Middle frontal gyrus (tissue), 1 donor: ENCODE measurements at regions not wholly inside any gene's neighbourhood (a gene's known extent, or its start where the extent isn't known, plus 50 kb on each side); places are given as distances from the start of the nearest gene placed in this dataset.
"Not testable (repeated sequence)": the region's sequence is repeated elsewhere in the genome, so short reads cannot be mapped to it uniquely, and the experiment has no call there.

Experiments used
- DNase-seq: peaks from one replicate; pipeline ENCODE4 v3.0.0-alpha.2; 2015; ENCODE audit warnings: low spot score; ENCODE audit errors: extremely low spot score

- DNase-seq = no peak
Observed at GRCh38 chr7:46940178-46940577, 641.7 kb downstream of the TNS3 start.

- DNase-seq = no peak
Observed at GRCh38 chr7:46939558-46939957, 642.4 kb downstream of the TNS3 start.

- DNase-seq = no peak
Observed at GRCh38 chr7:46939089-46939488, 642.8 kb downstream of the TNS3 start.

- DNase-seq = no peak
Observed at GRCh38 chr7:46937826-46938225, 644.1 kb downstream of the TNS3 start.

- DNase-seq = no peak
Observed at GRCh38 chr7:46934198-46934825, 647.6 kb downstream of the TNS3 start.

- no peak for DNase-seq
Observed at GRCh38 chr7:46933596-46933995, 648.3 kb downstream of the TNS3 start.

GRCh38 chr7:46932676-46933424 is 649.1 kb downstream of the TNS3 start:
- no peak for DNase-seq

GRCh38 chr7:46932306-46932675 is 649.6 kb downstream of the TNS3 start:
- no peak for DNase-seq

GRCh38 chr7:46930366-46930765 is 651.5 kb downstream of the TNS3 start:
- DNase-seq = no peak

GRCh38 chr7:46929359-46929758 is 652.6 kb downstream of the TNS3 start:
- no peak for DNase-seq

- no peak for DNase-seq
Observed at GRCh38 chr7:46928719-46929118, 653.2 kb downstream of the TNS3 start.

- DNase-seq = no peak
Observed at GRCh38 chr7:46927131-46927810, 654.6 kb downstream of the TNS3 start.

- no peak for DNase-seq
Observed at GRCh38 chr7:46916581-46916980, 665.3 kb downstream of the TNS3 start.

GRCh38 chr7:46912692-46913091 is 669.2 kb downstream of the TNS3 start:
- DNase-seq = no peak

GRCh38 chr7:46909601-46910051 is 672.3 kb downstream of the TNS3 start:
- DNase-seq = no peak

- no peak for DNase-seq
Observed at GRCh38 chr7:46908770-46909169, 673.1 kb downstream of the TNS3 start.

GRCh38 chr7:46904523-46904922 is 677.4 kb downstream of the TNS3 start:
- not testable (repeated sequence) for DNase-seq

GRCh38 chr7:46902463-46902862 is 679.4 kb downstream of the TNS3 start:
- DNase-seq = no peak

GRCh38 chr7:46900312-46901263 is 681.3 kb downstream of the TNS3 start:
- DNase-seq = no peak

GRCh38 chr7:46897381-46897780 is 684.5 kb downstream of the TNS3 start:
- no peak for DNase-seq

GRCh38 chr7:46886669-46887374 is 695.1 kb downstream of the TNS3 start:
- DNase-seq = no peak
